Mesothelial cell of epicardium (in vitro differentiated cells): ENCODE measurements at regions not wholly inside any gene's neighbourhood (a gene's known extent, or its start where the extent isn't known, plus 50 kb on each side); places are given as distances from the start of the nearest gene placed in this dataset.

Experiments used
- DNase-seq, 2 experiments: peaks; one replicate each; pipeline ENCODE4 v3.0.0; 2021; ENCODE audit warnings: low spot score in 2 of 2; ENCODE audit not compliant: unreplicated experiment in 2 of 2
- H3K27ac Mint-ChIP-seq: 2 replicates; pipeline ENCODE4 v1.8.0; 2021; ENCODE audit warnings: mixed read lengths
- H3K27me3 Mint-ChIP-seq: 2 replicates; pipeline ENCODE4 v1.8.0; 2021; ENCODE audit warnings: low read depth, mixed read lengths
- H3K36me3 Mint-ChIP-seq: 2 replicates; pipeline ENCODE4 v1.8.0; 2021; ENCODE audit warnings: mixed read lengths
- H3K4me1 Mint-ChIP-seq: 2 replicates; pipeline ENCODE4 v1.8.0; 2021; ENCODE audit warnings: mixed read lengths
- H3K4me3 Mint-ChIP-seq: 2 replicates; pipeline ENCODE4 v1.8.0; 2021; ENCODE audit warnings: mild to moderate bottlenecking, moderate library complexity, mixed read lengths
- H3K9me3 Mint-ChIP-seq: 2 replicates; pipeline ENCODE4 v1.8.0; 2021; ENCODE audit warnings: mixed read lengths
- TF ChIP-seq, protein P1 (sequence below): fragments of 200-600 bp; sonication (generic); IDR thresholded peaks from one replicate; pipeline ENCODE4 v1.5.0; 2021; ENCODE audit warnings: antibody characterized with exemption; ENCODE audit not compliant: unreplicated experiment

DNA sequence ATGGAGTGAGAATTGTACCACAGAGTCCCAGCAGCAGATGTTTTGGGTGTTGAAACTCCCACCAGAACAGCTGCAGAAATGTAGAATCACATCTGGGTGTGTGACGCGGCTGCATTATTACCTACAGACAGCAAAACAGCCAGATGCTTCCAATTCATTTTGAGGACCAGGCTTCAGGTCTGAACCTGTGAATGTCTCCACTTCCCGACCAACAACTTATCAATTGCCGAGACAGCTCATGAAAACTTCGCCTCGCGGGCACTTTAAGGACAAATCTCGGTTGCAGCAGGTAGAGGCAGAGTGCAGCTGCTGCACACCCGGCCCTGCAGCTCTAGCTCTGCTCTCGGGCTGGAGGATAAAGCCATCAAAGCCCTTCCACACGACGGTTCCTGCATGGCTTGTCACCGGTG lies 202.0 kb downstream of the HRH4 start:
- Mint-ChIP-seq H3K4me1 (peaks cover 15% of the 10 kb centered on the region), H3K9me3 (no peaks in the 10 kb centered on the region), H3K27me3 (peaks cover 40% of the 10 kb centered on the region), H3K4me3 (no peak overlapping the region), H3K27ac (no peak overlapping the region), H3K36me3 (no peaks in the 10 kb centered on the region)
- no peak for DNase-seq
- TF ChIP-seq, protein P1, sequence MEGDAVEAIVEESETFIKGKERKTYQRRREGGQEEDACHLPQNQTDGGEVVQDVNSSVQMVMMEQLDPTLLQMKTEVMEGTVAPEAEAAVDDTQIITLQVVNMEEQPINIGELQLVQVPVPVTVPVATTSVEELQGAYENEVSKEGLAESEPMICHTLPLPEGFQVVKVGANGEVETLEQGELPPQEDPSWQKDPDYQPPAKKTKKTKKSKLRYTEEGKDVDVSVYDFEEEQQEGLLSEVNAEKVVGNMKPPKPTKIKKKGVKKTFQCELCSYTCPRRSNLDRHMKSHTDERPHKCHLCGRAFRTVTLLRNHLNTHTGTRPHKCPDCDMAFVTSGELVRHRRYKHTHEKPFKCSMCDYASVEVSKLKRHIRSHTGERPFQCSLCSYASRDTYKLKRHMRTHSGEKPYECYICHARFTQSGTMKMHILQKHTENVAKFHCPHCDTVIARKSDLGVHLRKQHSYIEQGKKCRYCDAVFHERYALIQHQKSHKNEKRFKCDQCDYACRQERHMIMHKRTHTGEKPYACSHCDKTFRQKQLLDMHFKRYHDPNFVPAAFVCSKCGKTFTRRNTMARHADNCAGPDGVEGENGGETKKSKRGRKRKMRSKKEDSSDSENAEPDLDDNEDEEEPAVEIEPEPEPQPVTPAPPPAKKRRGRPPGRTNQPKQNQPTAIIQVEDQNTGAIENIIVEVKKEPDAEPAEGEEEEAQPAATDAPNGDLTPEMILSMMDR, result no peak

- TF ChIP-seq, protein P1, result no peak
- H3K27ac Mint-ChIP-seq, result no peak overlapping the region
- no peak overlapping the region for H3K4me3 Mint-ChIP-seq
- H3K27me3 Mint-ChIP-seq, result peaks cover 46% of the 10 kb centered on the region
- H3K36me3 Mint-ChIP-seq, result no peaks in the 10 kb centered on the region
- peaks cover 2% of the 10 kb centered on the region for H3K9me3 Mint-ChIP-seq
- peaks cover 11% of the 10 kb centered on the region for H3K4me1 Mint-ChIP-seq
- DNase-seq, result no peak
Observed at GRCh38 chr18:24663026-24663425, 202.6 kb downstream of the HRH4 start.

- TF ChIP-seq, protein P1, result no peak
- H3K27me3 Mint-ChIP-seq, result peaks cover 77% of the 10 kb centered on the region
Observed at GRCh38 chr18:24669015-24669414, 208.6 kb downstream of the HRH4 start.

DNA sequence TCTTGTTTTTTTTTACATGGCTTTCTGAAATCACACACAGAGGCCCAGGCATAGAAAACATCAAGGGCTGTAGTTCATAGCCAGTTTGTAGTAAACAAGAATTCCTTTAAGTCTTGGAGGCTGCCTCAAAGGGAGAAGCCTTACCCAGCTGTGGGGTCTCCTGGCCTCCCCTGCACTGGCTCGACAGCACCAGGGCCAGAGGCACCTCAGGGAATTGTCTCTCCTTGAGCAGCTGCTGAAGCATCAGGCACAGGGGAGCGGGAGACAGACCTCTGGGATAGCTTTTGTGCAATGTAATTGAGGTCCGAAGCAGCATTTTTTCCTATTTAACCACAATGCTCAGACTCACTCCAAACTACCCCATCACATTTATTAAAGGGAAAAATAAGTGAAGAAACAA lies 209.1 kb downstream of the HRH4 start:
- Mint-ChIP-seq H3K4me3 (no peak overlapping the region), H3K4me1 (no peaks in the 10 kb centered on the region), H3K9me3 (peaks cover 7% of the 10 kb centered on the region), H3K36me3 (no peaks in the 10 kb centered on the region), H3K27me3 (peaks cover 75% of the 10 kb centered on the region), H3K27ac (no peak overlapping the region)
- TF ChIP-seq, protein P1, result no peak
- no peak for DNase-seq

More at GRCh38 chr18:24669015-24669414, 208.6 kb downstream of the HRH4 start:
- H3K4me3 Mint-ChIP-seq, result no peak overlapping the region
- H3K4me1 Mint-ChIP-seq, result no peaks in the 10 kb centered on the region
- no peak for DNase-seq
- no peak overlapping the region for H3K27ac Mint-ChIP-seq
- no peaks in the 10 kb centered on the region for H3K36me3 Mint-ChIP-seq
- H3K9me3 Mint-ChIP-seq, result peaks cover 7% of the 10 kb centered on the region

DNA sequence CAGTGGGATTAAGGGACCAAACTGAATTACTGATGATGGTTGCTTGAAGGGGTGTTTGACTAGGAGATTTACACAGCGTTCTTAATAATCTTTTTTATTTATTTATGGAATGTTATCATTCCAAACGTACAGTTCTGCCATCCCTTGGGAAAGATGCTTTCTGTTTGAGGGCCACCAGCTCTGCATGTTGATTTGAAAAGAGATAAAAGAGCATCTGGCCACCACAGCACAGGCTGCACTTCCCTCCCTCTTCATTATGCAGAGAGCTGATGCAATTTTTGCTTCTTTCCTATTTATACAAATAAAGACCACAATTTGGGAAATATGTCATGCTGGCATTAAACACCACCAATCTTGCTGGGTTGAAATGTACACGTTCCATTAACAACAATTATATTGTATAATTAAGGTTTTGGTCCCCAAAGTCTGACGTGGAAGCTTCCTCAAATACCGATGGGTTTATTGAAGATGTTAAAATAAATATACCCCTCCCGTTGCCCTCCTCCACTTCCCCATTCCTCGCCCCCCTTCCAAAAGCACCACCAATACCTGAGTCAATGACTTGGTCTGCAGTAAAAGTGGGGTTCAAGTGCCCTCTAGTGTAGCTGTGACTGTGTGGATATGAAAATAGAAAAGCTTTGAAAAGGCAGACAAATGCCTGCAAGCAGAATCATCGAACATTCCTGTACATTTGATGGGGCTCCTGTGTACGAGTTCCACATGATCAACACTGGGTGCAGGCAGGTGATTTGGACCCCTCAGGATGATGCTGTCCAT lies 211.9 kb downstream of the HRH4 start:
- Mint-ChIP-seq H3K36me3 (no peaks in the 10 kb centered on the region), H3K4me3 (no peak overlapping the region), H3K27me3 (peaks cover 78% of the 10 kb centered on the region), H3K9me3 (peaks cover 7% of the 10 kb centered on the region), H3K27ac (no peak overlapping the region), H3K4me1 (no peaks in the 10 kb centered on the region)
- DNase-seq, result no peak
- TF ChIP-seq, protein P1, result no peak
